ENCODE measurements at regions not wholly inside any gene's neighbourhood (a gene's known extent, or its start where the extent isn't known, plus 50 kb on each side); places are given as distances from the start of the nearest gene placed in this dataset.

- ChIA-PET CTCF (no interaction called here), POLR2A (no interaction called here)
- no peaks in the 10 kb centered on the region for H3K9me3 ChIP-seq (ENCODE audit: control extremely low read depth in 1 of 5, control insufficient read depth in 4 of 5, insufficient read depth in 2 of 5, low read depth in 1 of 5, low read length in 4 of 5)
- no peak overlapping the region for H3K27ac ChIP-seq (ENCODE audit: insufficient read depth in 1 of 2, low read depth in 1 of 2, low read length in 2 of 2, poor library complexity in 1 of 2, severe bottlenecking in 2 of 2)
- no peaks in the 10 kb centered on the region for H3K4me1 ChIP-seq (ENCODE audit: control extremely low read depth in 1 of 4, control insufficient read depth in 4 of 4, insufficient read depth in 4 of 4, low read length in 3 of 4)
- no peak for DNase-seq
- no peak overlapping the region for H3K4me3 ChIP-seq (ENCODE audit: control insufficient read depth in 1 of 7, extremely low read depth in 1 of 7, insufficient read depth in 4 of 7, low read depth in 2 of 7, low read length in 6 of 7)
- H3K36me3 ChIP-seq (ENCODE audit: control insufficient read depth in 4 of 4, insufficient read depth in 4 of 4, low read length in 3 of 4), result no peaks in the 10 kb centered on the region
- H3K27me3 ChIP-seq (replicated peaks in 2 of 5; ENCODE audit: control insufficient read depth in 4 of 5, insufficient read depth in 5 of 5, low read length in 4 of 5), result peaks cover 0 to 42% (median 11%) of the 10 kb centered on the region in 5 experiments
- 92% methylated on average over 29 of the region's 31 CpGs for WGBS (ENCODE audit: insufficient coverage)
These were observed 331.8 kb upstream of the SFSWAP start for GRCh38 chr12:131378861-131379665.

GRCh38 chr12:131379738-131380137, 331.2 kb upstream of the SFSWAP start:
- ChIA-PET POLR2A (no interaction called here), CTCF (no interaction called here)
- Histone ChIP-seq H3K27me3 (replicated peaks in 2 of 5; ENCODE audit: control insufficient read depth in 4 of 5, insufficient read depth in 5 of 5, low read length in 4 of 5) (peaks cover 0 to 49% (median 11%) of the 10 kb centered on the region in 5 experiments), H3K4me1 (ENCODE audit: control extremely low read depth in 1 of 4, control insufficient read depth in 4 of 4, insufficient read depth in 4 of 4, low read length in 3 of 4) (no peaks in the 10 kb centered on the region), H3K4me3 (ENCODE audit: control insufficient read depth in 1 of 7, extremely low read depth in 1 of 7, insufficient read depth in 4 of 7, low read depth in 2 of 7, low read length in 6 of 7) (no peak overlapping the region), H3K27ac (ENCODE audit: insufficient read depth in 1 of 2, low read depth in 1 of 2, low read length in 2 of 2, poor library complexity in 1 of 2, severe bottlenecking in 2 of 2) (no peak overlapping the region), H3K36me3 (ENCODE audit: control insufficient read depth in 4 of 4, insufficient read depth in 4 of 4, low read length in 3 of 4) (no peaks in the 10 kb centered on the region), H3K9me3 (ENCODE audit: control extremely low read depth in 1 of 5, control insufficient read depth in 4 of 5, insufficient read depth in 2 of 5, low read depth in 1 of 5, low read length in 4 of 5) (no peaks in the 10 kb centered on the region)
- WGBS (ENCODE audit: insufficient coverage), result 70% methylated on average over 12 of the region's 12 CpGs
- no peak for DNase-seq

- POLR2A ChIA-PET, result no interaction called here
- Histone ChIP-seq H3K36me3 (ENCODE audit: control insufficient read depth in 4 of 4, insufficient read depth in 4 of 4, low read length in 3 of 4) (no peaks in the 10 kb centered on the region), H3K4me3 (ENCODE audit: control insufficient read depth in 1 of 7, extremely low read depth in 1 of 7, insufficient read depth in 4 of 7, low read depth in 2 of 7, low read length in 6 of 7) (no peak overlapping the region), H3K27me3 (replicated peaks in 2 of 5; ENCODE audit: control insufficient read depth in 4 of 5, insufficient read depth in 5 of 5, low read length in 4 of 5) (peaks cover 0 to 51% (median 11%) of the 10 kb centered on the region in 5 experiments), H3K27ac (ENCODE audit: insufficient read depth in 1 of 2, low read depth in 1 of 2, low read length in 2 of 2, poor library complexity in 1 of 2, severe bottlenecking in 2 of 2) (no peak overlapping the region), H3K9me3 (ENCODE audit: control extremely low read depth in 1 of 5, control insufficient read depth in 4 of 5, insufficient read depth in 2 of 5, low read depth in 1 of 5, low read length in 4 of 5) (no peaks in the 10 kb centered on the region), H3K4me1 (ENCODE audit: control extremely low read depth in 1 of 4, control insufficient read depth in 4 of 4, insufficient read depth in 4 of 4, low read length in 3 of 4) (no peaks in the 10 kb centered on the region)
- 60% methylated on average over 25 of the region's 28 CpGs for WGBS (ENCODE audit: insufficient coverage)
- no peak for DNase-seq
- CTCF ChIA-PET, result no interaction called here
These were observed 330.5 kb upstream of the SFSWAP start for GRCh38 chr12:131380220-131380964.

GRCh38 chr12:131380965-131381705, 329.8 kb upstream of the SFSWAP start:
- H3K27ac ChIP-seq (ENCODE audit: insufficient read depth in 1 of 2, low read depth in 1 of 2, low read length in 2 of 2, poor library complexity in 1 of 2, severe bottlenecking in 2 of 2), result no peak overlapping the region
- no peak for DNase-seq
- ChIA-PET CTCF (no interaction called here), POLR2A (no interaction called here)
- no peaks in the 10 kb centered on the region for H3K9me3 ChIP-seq (ENCODE audit: control extremely low read depth in 1 of 5, control insufficient read depth in 4 of 5, insufficient read depth in 2 of 5, low read depth in 1 of 5, low read length in 4 of 5)
- WGBS (ENCODE audit: insufficient coverage), result 36% methylated on average over 18 of the region's 27 CpGs
- H3K4me3 ChIP-seq (ENCODE audit: control insufficient read depth in 1 of 7, extremely low read depth in 1 of 7, insufficient read depth in 4 of 7, low read depth in 2 of 7, low read length in 6 of 7), result no peak overlapping the region
- no peaks in the 10 kb centered on the region for H3K4me1 ChIP-seq (ENCODE audit: control extremely low read depth in 1 of 4, control insufficient read depth in 4 of 4, insufficient read depth in 4 of 4, low read length in 3 of 4)
- H3K36me3 ChIP-seq (ENCODE audit: control insufficient read depth in 4 of 4, insufficient read depth in 4 of 4, low read length in 3 of 4), result no peaks in the 10 kb centered on the region
- peaks cover 0 to 59% (median 11%) of the 10 kb centered on the region in 5 experiments for H3K27me3 ChIP-seq (replicated peaks in 2 of 5; ENCODE audit: control insufficient read depth in 4 of 5, insufficient read depth in 5 of 5, low read length in 4 of 5)

GRCh38 chr12:131381716-131382430, 329.0 kb upstream of the SFSWAP start:
- DNase-seq, result no peak
- Histone ChIP-seq H3K27me3 (replicated peaks in 2 of 5; ENCODE audit: control insufficient read depth in 4 of 5, insufficient read depth in 5 of 5, low read length in 4 of 5) (peaks cover 0 to 59% (median 11%) of the 10 kb centered on the region in 5 experiments), H3K36me3 (ENCODE audit: control insufficient read depth in 4 of 4, insufficient read depth in 4 of 4, low read length in 3 of 4) (no peaks in the 10 kb centered on the region), H3K9me3 (ENCODE audit: control extremely low read depth in 1 of 5, control insufficient read depth in 4 of 5, insufficient read depth in 2 of 5, low read depth in 1 of 5, low read length in 4 of 5) (no peaks in the 10 kb centered on the region), H3K27ac (ENCODE audit: insufficient read depth in 1 of 2, low read depth in 1 of 2, low read length in 2 of 2, poor library complexity in 1 of 2, severe bottlenecking in 2 of 2) (no peak overlapping the region), H3K4me1 (ENCODE audit: control extremely low read depth in 1 of 4, control insufficient read depth in 4 of 4, insufficient read depth in 4 of 4, low read length in 3 of 4) (peaks cover 0 to 3% (median 1%) of the 10 kb centered on the region in 4 experiments), H3K4me3 (ENCODE audit: control insufficient read depth in 1 of 7, extremely low read depth in 1 of 7, insufficient read depth in 4 of 7, low read depth in 2 of 7, low read length in 6 of 7) (no peak overlapping the region)
- WGBS (ENCODE audit: insufficient coverage), result 87% methylated on average over 12 of the region's 22 CpGs
- ChIA-PET POLR2A (no interaction called here), CTCF (no interaction called here)

GRCh38 chr12:131383291-131383690, 327.6 kb upstream of the SFSWAP start:
- H3K27ac ChIP-seq (ENCODE audit: insufficient read depth in 1 of 2, low read depth in 1 of 2, low read length in 2 of 2, poor library complexity in 1 of 2, severe bottlenecking in 2 of 2), result no peak overlapping the region
- H3K36me3 ChIP-seq (ENCODE audit: control insufficient read depth in 4 of 4, insufficient read depth in 4 of 4, low read length in 3 of 4), result no peaks in the 10 kb centered on the region
- ChIA-PET POLR2A (no interaction called here), CTCF (no interaction called here)
- no peak overlapping the region for H3K4me3 ChIP-seq (ENCODE audit: control insufficient read depth in 1 of 7, extremely low read depth in 1 of 7, insufficient read depth in 4 of 7, low read depth in 2 of 7, low read length in 6 of 7)
- no peak for DNase-seq
- WGBS (ENCODE audit: insufficient coverage), result 92% methylated on average over 9 of the region's 9 CpGs
- no peaks in the 10 kb centered on the region for H3K9me3 ChIP-seq (ENCODE audit: control extremely low read depth in 1 of 5, control insufficient read depth in 4 of 5, insufficient read depth in 2 of 5, low read depth in 1 of 5, low read length in 4 of 5)
- peaks cover 0 to 59% (median 9%) of the 10 kb centered on the region in 5 experiments for H3K27me3 ChIP-seq (replicated peaks in 2 of 5; ENCODE audit: control insufficient read depth in 4 of 5, insufficient read depth in 5 of 5, low read length in 4 of 5)
- H3K4me1 ChIP-seq (ENCODE audit: control extremely low read depth in 1 of 4, control insufficient read depth in 4 of 4, insufficient read depth in 4 of 4, low read length in 3 of 4), result peaks cover 0 to 11% (median 8%) of the 10 kb centered on the region in 4 experiments
